HG02938 (cell line): ENCODE measurements at regions not wholly inside any gene's neighbourhood (a gene's known extent, or its start where the extent isn't known, plus 50 kb on each side); places are given as distances from the start of the nearest gene placed in this dataset.
"Not testable (repeated sequence)": the region's sequence is repeated elsewhere in the genome, so short reads cannot be mapped to it uniquely, and the experiment has no call there.

Source experiments
- ATAC-seq: cut with Tn5 transposase; IDR thresholded peaks from one replicate; pipeline ENCODE4 v1.9.1; 2021; ENCODE audit warnings: mild to moderate bottlenecking, moderate library complexity; ENCODE audit not compliant: unreplicated experiment

DNA sequence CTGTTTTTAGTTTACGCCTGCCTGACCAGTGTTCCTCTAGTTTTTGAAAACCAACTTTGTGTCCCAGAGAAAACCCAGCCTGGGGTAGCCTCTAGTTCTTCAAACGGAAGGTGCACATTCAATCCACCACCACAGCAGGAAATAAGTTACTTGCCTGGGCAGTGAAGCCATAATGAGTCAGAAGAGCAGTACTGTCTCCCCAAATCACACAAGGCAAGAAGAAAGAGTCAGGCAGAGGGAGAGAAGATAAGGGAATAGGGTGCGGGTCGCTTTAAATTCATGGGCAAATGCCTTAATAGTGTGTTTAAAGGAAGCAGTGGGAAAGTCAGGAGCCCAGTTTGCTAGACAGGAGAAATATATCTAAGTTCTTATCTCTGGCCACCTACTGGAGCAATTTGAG lies 333.8 kb upstream of the GRIA3 start:
- ATAC-seq, result no peak

DNA sequence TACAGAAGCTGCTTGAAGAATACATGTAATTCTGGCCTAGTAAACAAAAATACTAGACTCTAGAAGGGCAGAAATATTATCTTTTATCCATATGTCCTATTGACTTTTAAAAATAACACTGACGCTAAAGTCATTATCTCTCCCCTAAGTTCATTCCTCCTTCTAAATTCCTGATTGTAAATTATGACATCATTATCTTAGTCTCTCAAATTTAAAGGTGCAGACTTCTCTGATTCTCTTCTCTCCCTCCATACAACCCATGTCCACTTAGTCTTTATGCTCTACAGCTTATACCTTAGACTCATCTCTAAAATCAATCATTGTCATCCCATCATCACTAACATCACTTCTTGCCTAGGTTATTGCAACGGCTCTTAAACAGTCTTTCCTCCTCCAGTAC lies 327.9 kb upstream of the GRIA3 start:
- no peak for ATAC-seq

DNA sequence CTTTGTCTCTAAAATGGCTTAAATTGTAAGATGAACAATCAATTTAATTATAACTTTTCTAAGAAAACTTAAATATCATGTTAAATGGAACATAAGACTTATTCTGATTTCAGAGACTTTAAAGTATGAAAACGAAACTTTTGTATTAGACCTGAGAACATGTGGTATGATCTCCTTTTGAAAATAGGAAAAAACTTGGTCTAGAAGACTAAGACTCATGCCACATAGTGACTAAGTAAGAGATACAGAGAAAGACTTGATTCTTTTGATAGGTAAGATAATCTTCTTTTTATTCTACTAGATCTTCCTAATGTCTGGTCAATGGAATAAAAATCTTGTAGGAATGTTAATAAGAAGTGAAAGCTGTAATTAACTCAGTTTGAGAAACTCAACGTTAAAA lies 326.3 kb upstream of the GRIA3 start:
- no peak for ATAC-seq

DNA sequence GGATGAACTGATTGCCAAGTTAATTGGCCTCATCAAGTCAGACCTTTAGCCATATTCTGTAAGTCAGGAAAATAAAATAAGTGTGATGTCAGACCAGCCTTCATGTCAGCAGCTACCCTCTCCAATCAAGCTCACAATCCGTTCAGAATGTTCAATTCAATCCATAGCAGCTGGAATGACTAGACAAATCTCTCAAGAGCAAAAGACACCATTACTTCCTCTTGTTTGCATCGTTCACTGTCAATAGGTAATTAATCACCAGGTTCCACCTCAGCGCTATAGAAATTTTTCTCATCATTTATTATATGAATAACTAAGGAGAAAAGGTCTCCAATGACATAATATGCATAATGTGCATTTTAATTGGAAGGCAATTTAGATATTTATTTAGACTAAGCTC lies 321.0 kb upstream of the GRIA3 start:
- ATAC-seq, result no peak

DNA sequence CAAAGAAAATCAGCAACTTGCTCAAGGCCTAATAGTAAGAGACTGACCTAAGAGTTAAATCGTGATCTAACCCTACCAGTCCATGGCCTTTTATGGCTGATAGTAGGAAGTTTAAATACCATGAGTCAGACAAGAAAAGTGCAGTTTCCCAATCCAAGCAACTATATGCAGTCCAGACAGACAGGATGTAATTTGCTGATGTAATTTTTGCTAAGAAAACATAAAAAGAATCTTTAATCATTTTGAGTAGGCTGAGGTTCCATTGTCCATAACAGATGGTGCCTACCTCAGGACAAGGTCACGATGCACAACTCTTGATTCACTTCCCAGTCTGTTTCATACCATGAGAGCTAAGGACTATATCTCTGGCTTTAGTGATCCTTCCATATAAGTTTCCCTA lies 317.5 kb upstream of the GRIA3 start:
- ATAC-seq, result no peak

DNA sequence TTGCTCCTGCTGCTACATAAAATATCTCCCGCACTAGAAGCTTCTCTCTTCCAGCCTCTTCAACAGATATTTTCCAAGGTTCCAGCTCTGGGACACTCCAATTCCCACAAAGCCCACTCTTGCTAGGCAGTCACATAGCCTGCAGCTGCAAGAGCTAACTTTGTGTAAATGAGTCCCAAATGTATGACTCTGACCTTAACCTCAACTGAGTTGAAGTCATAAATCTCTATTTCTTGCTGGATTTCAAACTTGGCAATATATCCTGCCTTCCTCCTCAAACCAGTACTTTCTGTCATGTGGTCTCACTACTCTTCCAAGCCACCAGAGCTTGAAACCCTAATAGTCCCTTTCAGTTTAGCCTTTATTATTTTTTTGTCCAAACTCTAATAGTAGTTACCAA lies 315.4 kb upstream of the GRIA3 start:
- no peak for ATAC-seq

DNA sequence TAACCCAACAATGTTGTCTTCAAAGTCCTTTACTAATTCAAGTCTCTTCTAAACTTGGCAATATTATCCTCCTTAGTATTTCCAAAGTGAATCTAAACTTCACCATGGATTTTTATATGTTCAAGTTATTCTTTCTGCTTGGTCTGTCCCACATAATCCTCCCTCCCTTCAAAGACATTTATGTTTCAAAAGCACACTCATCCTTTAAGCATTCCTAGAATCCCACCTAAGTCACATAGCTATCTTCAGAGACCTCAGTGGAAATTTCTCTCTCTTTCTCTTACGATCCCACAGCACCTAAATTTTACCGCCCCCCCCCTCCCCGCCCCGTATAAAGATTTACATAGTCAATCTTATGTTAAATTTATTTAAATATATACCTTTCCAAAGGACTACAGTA lies 314.9 kb upstream of the GRIA3 start:
- ATAC-seq, result no peak

DNA sequence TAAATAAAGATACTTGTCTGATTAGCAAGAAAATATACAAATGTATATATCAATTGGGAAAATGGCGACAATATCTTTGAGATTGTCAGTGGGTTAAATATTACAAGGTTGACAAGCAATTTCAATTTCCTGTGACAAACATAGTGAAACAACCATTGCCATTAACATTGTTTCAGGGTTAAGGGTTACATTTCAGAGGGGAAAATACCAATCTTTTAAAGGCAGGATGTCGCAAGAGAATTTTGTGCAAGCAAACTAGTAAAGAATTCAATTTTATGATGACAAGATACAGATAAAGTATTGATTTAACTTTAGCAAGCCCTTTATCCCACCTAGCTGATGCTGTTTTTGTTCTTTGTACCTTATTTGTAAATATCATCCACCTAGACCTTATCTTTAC lies 305.8 kb upstream of the GRIA3 start:
- ATAC-seq, result no peak

DNA sequence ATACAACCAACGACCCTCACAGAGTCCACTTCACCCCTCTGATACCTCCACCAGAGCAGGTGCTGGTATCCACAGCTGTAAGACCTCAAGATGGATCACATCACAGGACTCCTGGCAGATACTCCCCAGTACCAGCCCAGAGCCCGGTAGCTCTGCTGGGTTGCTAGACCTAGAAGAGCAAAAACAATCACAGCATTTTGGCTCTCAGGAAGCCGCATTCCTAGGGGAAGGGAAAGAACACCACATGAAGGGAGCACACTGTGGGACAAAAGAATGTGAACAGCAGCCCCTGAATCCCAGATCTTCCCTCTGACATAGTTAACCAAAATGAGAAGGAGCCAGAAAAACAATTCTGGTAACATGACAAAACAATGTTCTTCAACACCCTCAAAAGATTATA lies 303.1 kb upstream of the GRIA3 start:
- no peak for ATAC-seq

DNA sequence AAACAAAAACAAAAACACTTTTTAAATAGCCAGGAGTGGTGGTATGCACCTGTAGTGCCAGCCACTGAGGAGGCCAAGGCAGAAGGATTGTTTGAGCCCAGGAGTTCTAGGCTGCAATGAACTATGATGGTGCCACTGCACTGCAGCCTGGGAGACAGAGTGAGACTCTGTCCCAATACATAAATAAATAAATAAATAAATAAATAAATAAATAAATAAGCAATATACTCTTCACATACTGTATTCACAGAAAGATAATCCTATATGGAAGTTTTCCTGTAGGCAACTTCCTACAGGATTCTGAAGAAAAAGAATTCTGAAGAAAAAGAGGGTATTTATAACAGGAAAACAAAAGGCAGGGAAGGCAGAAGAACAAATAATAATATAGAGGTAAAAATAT lies 293.3 kb upstream of the GRIA3 start:
- no peak for ATAC-seq

DNA sequence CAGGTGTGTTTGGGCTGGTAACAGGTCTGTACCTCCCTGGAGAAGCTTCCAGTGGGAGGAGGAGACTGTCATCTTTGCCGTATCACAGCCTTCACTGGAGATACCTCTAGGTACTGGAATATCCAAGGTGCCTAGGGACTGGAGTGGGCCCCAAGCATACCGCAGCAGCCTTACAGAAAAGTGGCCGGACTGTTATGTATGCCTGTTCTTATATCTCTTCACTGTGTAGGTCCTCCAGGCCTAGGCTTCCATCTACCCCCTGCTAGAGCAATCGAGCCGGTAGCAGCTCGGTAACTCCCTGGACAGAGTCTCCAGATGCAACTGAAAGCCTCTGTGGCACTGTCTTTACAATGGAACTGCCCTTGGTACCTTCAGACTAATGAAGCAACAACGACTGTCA lies 277.4 kb upstream of the GRIA3 start:
- no peak for ATAC-seq

DNA sequence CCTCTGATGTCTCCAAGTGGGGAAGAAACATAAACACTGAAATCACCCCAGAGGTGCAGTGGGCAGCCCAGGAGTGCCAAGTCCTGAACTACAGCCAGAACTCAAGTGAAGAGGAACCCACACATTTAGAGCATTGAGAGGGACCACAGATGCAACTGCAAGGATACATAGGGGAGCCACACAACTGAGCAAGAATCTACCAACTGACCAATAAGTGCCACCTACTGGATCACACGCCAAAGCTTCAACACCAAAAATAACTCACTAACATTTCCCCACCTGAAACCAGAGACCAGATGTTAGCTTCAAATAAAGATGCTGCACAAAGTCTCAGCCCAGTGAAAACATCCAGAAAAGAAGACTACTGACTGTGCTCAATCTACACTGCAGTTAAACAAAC lies 276.7 kb upstream of the GRIA3 start:
- ATAC-seq, result no peak

DNA sequence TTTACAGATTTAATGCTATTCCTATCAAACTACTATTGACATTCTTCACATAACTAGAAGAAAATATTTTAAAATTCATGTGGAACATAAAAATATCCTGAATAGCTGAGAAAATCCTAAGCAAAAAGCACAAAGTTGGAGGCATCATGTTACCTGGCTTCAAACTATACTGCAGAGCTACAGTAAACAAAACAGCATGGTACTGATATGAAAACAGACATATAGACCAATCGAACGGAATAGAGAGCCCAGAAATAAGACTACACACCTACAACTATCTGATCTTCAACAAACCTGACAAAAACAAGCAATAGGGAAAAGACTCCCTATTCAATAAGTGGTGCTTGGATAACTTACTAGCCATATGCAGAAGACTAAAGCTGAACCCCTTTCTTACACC lies 273.4 kb upstream of the GRIA3 start:
- ATAC-seq, result no peak

DNA sequence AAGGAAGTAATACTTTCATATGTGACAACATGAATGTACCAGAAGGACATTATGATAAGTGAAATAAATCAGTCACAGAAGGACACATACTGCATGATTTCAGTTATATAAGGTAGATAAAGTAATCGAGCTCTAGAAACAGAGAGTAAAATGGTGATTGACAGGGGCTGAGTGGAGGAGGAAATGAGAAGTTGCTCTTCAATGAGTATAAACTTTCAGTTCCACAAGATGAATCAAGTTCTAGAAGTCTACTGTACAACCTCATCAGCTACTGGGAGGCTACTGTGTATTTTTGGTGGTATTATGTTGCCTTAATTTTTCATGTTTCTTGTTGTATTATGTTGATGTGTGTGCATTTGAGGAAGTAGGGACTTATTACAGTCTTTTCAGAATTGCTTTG lies 270.9 kb upstream of the GRIA3 start:
- no peak for ATAC-seq

DNA sequence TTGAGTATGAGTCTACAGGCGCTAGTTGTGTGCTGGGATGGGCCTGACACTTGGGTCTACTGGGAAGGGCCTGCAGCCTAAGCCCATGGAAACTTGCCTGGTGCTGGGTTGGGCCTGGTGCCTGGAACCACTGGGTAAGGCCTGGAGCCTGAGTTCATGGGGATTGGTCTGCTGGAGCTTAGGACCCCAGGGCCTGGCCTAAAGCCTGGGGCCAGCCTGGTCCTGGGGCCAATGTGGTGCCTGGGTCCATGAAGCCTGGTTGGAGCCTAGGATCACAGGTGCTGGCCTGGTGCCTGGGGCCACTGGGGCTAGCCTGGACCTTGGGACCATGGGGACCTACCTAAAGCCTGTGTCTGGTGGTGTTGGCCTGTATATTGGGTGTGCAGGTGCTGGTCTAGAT lies 270.3 kb upstream of the GRIA3 start:
- no peak for ATAC-seq

DNA sequence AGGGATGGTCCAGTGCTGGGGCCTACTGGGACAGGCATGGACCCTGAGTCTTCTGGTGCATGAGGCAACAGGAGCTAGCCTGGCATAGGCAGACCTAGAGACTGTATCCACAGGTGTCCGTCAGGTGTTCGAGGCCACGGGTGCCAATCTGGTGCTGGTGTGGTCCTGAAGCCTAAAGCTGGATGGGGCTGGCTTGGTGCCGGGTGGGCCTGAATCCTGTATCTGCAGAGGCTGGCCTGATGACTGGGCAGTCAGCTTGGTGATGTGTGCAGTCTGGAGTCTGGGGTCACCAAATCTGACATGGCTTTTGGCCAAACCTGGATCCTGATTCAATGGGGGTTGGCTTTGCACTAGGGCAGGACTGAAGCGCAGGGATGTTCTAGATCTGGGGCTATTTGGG lies 269.8 kb upstream of the GRIA3 start:
- ATAC-seq, result no peak

DNA sequence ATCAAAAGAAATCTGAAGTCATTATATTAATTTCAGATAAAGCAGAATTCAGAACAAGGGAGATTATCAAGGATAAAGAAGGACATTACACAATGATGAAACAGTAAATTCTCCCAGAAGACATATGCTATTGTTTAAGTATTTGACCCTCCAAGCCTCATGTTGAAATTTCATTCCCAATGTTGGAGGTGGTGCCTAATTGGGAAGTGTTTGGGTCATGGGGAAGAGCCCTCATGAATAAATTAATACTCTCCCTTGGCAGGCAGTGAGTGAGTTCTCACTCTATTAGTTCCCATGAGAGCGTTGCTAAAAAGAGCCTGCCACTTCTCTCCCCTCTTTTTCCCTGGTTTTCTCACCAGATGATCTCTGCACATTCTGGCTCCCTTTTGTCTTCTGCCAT lies 249.9 kb upstream of the GRIA3 start:
- no peak for ATAC-seq

DNA sequence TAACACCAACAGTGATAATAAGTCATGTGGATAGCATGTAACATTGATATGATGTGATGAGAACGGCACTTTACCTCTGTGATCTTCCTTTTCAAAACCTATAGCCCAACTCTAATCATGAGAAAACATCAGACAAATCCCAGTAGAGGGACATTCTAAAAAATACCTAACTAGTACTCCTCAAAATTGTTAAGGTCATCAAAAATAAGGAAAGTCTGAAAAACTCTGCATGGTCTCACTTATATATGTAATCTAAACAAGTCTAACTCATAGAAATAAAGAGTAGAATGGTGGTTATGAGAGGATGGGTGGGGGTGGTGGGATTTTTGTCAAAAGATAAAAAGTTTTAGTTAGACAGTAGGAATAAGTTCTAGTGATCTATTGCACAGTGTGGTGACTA lies 243.9 kb upstream of the GRIA3 start:
- no peak for ATAC-seq

DNA sequence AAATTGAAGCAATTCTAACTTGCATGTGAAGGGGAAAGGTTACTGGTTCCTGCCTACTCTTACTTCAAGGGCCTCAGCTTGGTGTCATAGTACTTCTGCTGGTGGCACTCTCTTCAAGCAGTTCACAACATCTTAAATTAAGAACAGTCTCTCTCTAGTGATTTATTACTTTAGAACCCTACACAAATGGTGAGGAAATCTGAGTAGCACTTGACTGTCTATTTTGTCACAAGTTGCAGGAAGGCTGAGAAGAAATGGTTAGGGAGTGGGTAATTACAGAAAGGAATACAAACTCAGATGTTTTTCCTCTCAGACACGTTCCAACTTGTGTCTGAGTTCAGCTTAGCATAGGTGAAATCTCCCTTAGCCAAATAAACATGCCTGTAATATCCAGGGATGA lies 242.3 kb upstream of the GRIA3 start:
- ATAC-seq, result no peak

DNA sequence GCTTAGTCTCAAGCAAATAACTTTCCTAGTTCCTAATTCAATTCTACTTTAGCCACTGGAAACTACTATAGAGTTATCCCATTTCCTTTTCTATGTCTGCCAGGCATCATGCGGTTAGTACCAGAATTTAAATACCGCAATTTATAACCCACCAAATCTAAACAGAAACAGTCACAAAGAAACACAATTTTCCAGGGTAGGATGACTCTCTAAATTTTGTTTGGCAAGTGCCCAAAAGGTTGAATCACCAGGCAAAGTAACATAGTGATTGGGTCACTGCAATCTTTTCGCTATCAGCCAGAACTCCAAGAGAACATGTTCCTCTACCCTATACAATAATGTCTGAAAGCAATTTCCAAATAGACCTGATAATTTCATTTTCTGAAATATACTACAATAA lies 240.2 kb upstream of the GRIA3 start:
- ATAC-seq, result no peak

DNA sequence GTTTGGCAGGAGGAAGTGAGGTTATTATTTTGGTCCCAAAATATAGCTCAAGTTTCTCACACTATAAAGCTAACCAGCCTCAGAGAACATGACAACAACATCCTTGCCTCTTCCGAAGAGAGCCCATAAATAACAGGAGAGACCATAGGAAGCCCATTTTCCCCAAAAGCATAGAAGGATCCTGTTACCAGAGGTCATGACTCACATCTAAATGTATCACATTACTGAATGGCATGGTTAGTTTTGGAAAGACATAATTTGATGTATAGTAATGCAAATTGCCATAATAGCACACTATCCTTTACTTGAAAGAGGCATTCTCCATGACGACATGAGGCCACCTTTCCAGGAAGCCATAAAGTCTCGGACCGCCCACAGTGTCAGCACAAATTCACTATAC lies 238.8 kb upstream of the GRIA3 start:
- no peak for ATAC-seq

DNA sequence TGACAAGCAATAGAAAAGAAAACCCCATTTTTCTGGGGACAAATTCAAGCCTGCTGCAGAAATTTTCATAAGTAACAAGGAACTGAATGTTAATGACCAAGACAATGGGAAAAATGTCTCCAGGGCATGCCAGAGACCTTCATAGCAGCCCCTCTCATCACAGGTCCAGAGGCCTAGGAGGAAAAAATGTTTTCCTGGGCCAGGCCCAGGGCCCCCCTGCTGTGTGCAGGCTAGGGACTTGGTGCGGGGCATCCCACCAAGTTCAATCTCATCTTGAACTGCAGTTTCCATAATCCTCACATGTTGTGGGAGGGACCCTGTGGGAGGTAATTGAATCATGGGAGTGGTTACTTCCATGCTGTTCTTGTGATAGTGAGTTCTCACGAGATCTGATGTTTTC lies 211.5 kb upstream of the GRIA3 start:
- ATAC-seq, result no peak

DNA sequence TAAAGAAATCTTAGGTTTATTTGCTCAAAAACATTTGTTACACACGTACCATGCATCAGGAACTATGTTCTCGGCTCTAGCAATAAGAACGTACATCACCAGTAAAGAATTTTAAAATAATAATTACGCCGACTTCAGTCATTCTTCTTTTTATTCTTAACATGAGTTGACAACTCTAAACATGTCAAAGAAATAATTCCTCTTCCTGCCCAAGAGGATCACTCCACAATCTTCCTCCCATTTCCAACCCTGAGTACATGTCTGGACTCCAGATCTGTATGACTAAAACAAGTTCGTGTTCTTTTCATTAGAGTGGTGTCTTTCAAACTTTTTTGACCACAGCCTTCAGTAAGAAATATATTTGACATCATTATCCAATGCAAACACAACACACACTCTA lies 201.6 kb upstream of the GRIA3 start:
- ATAC-seq, result no peak

DNA sequence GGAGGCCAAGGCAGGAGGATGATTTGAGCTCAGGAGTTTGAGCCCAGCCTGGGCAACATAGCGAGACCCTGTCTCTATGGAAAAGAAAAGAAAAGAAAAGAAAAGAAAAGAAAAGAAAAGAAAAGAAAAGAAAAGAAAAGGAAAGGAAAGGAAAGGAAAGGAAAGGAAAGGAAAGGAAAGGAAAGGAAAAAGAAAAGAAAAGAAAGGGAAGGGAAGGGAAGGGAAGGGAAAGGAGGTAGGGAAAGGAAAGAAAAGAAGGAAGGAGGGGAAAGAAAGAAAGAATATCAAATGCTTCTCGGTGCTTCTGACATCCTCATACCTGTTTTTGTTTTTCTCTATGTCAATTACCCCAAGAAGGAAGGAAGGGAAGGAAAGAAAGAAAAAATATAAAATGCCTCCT lies 181.2 kb upstream of the GRIA3 start:
- ATAC-seq, result not testable (repeated sequence)
